GM21825 (cell line): ENCODE measurements at regions not wholly inside any gene's neighbourhood (a gene's known extent, or its start where the extent isn't known, plus 50 kb on each side); places are given as distances from the start of the nearest gene placed in this dataset.

Experiments used
- ATAC-seq: cut with Tn5 transposase; IDR thresholded peaks from one replicate; pipeline ENCODE4 v1.9.1; 2021; ENCODE audit warnings: mild to moderate bottlenecking, moderate library complexity; ENCODE audit not compliant: unreplicated experiment

DNA sequence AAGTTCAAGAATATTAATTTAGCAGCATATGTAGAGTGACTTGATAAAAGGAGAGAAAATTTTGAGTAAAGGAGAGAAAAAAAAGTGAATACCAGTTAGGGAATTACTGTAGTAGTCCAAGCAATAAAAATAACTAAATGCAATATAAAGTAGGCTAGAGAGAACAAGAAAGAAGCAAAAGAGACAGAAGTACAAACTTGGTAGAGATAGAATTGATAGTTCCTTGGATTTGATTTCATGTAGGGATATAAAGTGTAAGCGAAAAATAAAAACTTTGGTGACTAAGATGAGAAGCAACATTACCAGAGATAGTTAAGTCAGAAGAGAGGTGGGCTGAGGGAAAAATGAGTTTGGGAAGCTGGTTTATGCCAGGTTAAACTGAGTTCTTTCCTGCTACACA lies 252.4 kb downstream of the SEC23A start:
- ATAC-seq: no peak

DNA sequence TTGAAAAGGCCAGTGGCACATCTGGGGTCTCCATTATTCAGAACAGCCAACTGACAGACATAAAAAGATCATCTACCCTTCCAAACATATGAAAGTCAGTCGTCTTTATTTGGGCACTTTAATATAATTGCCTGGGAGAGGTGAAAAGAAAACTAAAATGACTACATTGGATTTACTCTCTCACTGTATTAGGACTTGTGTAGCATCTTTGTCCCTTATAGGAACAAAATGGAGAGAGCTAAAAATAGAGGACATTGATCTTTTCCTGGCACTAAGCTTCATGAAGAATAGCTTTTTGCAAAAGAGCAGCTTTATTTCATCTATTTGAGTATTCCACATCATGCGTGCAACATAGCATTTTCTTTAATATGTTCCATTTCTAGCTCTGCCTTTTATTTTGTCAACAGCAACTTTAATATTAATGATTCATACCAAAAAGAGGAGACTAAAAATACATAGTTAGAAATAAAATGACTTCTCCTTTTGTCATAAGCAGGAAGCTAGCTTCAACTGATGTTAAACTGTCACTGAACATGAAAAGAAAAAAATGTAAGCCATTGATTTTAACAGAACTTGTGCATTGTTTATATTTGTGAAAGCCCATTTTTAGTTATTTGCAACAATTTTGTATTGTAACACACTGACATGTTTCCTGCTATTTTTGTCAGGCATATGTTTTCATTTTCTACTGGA lies 254.6 kb downstream of the SEC23A start:
- ATAC-seq: no peak

DNA sequence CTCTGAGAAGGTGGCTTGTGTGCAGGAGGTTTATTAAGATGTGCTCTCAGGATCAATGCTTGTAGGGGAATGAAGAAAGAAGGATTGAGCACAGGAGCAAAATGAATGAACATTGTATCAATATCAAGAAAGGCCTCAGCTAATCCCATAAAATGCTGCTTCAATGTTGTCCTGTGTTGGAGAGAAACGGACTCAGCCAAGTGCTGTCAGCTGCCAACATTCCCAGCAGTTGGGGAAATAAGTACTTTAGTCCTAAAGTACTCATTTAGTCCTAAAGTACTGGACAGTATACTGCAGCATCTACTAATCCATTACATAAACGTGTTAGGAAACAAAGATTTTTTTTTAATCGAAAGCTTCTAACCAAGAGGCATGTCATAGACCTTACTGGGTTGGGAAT lies 255.9 kb downstream of the SEC23A start:
- no peak for ATAC-seq

DNA sequence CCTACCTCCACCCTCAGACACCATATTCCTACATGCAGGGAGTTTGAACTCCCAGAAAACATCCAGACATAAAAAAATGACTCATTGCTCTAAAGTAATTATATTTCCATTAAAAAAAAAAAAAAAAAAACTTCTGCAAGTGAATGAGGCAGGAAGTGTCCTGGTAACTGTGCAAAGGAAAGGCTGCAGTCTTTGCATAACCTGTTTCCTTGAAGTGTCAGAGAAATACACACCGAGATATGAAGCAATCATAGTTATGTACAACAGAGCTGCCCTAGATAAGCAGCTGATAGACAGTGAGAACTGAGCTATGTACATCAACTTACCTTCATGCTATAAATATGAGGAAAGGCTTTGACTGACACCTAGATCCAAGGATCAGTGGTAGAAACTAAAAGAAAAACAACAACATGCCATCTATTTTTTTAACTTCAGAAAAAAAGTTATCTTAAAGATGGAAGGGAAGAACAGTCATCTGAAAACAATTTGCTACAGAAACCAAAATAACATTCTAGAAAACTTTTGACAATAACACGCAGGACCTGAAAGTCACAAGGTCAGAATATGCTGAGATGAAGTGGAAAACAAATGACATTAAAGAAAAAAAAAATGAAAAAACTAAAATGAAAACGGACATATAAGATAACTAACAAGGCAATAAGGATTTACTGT lies 263.2 kb downstream of the SEC23A start:
- ATAC-seq: no peak

DNA sequence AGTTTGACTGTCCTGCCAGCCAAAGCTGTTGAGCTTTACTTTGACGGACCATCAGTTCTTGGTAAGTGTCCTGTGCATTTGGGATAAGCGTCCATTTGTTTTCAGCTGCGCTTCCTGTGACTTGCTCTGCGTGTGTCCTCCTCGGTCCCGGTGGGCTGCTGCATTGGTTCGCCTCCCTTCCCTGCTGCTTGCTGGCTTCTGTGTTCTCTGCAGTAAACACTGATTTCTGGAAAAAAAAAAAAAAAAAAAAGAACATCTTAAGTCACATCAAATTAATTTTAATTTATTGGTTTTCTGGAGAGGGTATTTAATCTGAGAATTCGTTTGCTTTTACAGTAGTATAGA lies 264.1 kb downstream of the SEC23A start:
- no peak for ATAC-seq

DNA sequence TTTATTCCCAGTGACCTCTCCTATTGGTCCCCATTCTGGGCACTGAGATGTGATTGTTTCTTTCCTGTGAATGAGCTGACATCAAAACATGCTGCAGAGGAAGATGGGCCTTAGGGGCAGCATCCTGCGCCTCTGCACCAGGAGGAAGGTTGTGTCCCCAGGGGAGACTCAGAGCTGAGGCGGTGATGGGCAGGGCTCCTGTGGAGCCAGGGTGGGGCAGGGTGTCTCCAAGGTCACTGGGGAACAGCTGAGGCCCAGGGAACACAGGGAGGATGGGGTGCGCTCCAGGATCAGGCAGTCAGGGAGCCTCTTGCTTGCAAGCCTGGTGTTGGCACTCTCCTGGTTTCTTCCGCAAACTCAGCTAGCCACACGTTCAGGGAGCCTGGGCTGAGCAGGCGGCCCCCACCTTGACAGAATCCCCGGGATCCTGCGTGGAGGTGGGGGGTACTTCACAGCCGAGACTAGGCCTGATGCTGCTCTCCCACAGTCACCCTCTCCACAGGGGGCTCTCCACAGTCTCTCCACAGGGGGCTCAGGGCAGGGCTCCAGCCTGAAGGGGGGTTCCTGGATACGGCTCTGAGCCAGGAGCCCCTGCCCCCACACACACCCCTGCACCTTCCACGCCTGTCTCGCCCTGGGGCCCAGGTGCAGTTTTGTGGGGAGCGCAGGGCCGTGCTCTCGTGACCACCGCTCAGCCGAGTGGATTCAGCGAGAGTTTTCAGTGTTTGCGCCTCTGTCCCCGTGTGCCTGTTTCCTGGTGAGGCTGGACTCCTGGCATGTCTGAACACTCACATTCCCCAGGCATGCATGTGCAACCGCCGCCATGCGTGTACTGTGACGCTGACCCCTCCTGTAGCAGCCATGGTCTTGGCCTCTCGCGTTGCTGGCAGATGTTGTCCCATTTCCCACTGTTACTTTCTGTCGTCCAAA lies 264.7 kb downstream of the SEC23A start:
- no peak for ATAC-seq

DNA sequence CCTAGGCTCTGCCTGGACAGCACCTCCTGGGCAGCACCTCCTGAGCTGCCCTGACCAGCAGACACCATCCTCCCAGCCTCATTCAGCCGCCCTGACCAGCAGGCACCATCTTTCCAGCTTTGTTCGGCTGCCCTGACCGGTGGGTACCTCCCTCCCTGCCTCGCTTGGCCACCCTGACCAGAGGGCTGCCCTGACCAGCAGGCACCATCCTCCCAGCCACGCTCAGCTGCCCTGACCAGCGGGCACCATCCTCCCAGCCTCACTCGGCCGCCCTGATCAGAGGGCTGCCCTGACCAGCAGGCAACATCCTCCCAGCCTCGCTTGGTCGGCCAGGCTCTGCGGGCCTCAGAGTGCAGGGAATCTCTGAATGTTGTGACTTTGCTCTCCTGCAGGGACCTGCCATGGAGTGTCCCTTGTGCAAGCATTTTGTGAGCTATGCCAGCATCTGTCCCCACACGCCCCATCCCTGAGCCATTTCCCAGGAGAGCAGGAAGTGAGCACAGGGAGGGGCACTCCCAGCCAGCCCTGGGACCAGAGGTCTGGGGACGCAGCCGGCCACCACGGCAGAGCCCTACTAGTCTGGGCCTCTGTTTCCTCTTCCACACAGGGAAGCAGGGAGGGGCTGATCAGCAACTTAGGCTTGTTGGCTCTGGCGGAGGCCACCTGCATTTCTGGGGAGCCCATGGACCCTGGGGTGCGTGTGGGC lies 265.5 kb downstream of the SEC23A start:
- no peak for ATAC-seq

DNA sequence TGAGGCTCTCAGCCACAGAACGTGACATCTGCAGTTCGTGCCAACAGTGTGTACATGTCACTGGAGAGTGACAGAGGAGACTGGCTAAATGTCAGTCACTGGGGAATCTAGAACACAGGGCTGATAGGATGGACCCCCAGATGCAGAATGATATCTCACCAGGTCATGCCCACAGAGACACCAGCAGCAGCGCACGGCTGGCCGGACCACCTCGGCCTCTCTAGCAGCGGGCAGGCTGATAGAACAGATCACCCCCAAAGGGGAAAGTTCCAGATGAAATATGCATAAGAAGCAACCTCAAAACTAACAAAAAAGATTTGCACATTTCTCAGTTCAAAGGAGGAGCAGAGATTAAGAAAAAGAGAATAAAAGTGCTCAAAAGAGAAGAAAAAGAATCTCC lies 266.5 kb downstream of the SEC23A start:
- no peak for ATAC-seq

DNA sequence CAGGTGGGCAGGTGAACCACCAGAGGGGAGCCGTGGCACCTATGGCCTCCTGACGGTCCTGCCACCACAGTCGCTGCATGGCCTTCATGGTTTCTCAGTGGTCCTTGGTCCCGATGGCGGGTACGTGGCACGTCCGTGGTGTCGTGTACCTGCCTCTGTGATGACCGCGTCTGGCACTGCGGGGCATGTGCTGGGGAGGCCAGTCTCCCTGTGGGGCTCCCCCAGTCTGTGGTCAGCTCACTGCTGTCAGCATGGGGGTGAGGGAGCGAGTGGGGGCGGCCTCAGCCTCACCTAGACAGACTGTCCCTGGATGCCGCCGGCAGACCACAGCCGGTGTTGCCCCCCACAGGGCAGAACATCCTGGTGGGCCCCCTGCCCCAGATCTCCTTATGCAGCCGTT lies 267.2 kb downstream of the SEC23A start:
- no peak for ATAC-seq

DNA sequence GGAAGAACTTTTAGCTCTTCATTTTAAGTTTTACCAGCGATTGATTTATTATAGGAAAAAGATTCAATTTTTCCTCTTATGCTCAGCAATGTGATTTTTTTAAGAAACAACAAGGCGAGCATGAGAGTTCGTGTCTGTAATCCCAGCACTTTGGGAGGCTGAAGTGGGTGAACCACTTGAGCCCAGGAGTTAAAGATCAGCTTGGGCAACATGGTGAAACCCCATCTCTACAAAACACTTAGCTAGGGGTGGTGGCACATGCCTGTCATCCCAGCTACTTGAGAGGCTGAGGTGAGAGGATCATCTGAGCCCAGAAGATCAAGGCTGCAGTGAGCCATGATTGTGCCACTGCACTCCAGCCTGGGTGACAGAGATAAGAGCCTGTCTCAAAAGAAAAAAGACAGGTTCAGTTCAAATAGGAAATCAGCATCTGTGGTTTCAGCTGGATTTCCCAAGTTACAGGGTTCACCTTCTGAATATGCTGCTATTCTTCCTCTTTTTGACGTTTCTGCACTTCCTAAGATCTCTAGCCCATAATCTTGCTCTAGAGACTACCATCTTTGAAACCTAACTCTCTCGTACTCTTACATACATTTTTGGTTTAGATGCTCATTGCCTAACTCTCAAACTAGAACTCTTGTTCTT lies 274.7 kb downstream of the SEC23A start:
- no peak for ATAC-seq

DNA sequence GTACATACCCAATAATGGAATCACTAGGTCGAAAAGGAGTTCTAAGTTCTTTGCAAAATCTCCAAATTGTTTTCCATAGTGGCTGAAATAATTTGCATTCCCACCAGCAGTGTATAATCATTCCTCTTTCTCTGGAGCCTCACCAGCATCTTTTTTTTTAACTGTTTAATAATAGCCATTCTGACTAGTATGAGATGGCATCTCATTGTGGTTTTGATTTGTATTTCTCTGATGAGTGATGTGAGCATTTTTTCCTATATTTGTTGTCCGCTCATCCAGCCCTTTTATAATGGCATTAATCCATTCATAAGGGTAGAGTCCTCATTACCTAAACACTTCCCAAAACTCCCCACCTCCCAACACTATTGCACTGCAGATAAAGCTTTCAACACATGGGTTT lies 278.3 kb downstream of the SEC23A start:
- ATAC-seq: no peak

DNA sequence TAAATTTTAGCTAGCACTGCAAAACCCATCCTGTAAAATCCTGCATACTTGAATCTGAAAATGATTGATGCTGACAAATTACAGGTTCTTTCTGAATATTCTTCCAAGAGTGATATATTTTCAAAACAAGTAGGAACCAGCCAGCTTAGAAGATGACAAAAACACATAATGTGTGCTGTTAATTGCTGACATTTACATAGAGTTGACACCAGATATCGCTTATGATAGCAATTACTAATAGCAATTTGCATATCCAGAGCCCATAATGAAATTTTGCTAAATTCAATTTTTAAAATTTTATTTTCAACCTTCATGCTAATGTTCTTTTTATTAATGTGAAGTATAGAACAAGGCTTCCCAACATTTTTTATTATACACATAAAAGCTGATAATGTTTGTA lies 284.5 kb downstream of the SEC23A start:
- no peak for ATAC-seq

DNA sequence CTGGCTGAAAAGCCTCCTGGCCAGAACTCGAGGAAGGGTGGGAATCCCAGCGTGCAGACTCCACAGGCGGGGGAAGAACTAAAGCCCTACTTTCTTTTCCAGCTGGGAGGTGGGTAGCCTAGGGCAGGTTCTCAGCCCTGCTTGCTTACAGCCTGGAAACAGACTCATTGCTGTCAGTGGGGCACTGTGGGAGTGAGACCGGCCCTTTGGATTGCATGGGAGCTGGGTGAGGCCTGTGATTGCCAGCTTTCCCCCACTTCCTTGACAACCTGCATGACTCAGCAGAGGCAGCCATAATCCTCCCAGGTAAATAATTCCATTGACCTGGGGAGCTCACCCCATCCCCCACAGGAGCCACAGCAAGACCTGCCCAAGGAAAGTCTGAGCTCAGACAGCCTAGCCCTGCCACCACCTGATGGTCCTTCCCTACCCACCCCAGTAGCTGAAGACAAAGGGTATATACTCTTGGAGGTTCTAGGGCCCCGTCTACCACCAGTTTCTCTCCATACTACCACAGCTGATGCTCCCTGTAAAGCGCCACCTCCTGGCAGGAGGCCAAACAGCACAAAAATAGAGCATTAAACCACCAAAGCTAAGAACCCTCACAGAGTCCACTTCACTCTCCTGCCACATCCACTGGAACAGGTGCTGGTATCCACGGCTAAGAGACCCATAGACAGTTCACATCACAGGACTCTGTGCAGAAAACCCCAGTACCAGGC lies 294.1 kb downstream of the SEC23A start:
- no peak for ATAC-seq

DNA sequence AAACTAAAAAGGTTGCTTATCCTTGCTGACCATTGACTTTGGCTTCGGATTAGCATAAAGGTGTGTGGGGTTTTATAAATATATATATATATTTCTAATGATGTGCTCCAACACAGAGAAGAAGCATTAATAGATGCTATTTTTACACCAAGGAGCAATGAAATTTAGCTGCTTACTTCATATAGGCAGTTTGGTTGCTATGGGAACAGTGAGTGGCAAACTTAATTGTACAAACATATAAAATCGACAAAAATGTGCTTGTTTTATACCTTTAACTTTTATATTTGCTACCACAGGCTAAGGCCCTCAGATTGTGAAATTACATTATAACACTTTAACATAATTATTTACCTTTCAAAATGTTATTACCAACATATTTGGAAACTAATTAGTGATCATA lies 303.4 kb downstream of the SEC23A start:
- no peak for ATAC-seq

DNA sequence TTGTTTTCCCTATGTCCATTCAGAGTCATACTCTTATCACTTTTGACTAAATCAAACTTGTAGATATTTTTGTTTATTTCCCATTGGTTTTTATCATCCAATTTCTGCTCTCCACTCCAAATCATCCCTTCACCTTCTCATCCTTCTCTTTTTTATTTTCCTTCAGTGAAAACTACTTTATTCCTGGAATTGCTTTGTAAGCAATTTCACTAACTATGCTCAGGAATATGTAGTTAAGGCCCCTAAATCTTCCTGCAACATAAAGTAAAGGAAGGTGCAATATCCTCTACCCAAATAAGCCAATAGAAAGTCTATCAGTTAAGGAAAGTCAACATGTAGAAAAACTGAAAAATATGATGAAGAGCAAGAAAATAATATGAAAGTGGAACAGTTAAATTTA lies 308.4 kb downstream of the SEC23A start:
- ATAC-seq: no peak

DNA sequence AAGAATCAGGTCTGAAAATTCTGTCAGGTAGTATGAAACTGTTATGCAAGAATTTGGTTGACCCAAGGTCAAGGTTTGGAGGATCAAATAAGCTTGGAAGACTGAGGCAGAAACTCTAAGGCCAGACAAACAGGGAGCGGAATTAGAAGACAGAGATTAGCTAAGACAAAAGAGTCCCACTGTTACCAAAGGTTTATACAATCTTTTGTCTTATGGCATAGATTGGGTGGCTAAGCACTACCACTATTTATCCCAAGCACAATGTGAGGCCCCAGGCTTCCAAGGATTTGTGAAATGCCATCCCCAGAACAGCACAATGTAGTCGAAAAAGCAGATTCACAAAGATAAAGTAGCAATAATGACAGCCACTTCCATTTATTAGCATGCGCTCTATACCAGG lies 311.2 kb downstream of the SEC23A start:
- ATAC-seq: no peak

DNA sequence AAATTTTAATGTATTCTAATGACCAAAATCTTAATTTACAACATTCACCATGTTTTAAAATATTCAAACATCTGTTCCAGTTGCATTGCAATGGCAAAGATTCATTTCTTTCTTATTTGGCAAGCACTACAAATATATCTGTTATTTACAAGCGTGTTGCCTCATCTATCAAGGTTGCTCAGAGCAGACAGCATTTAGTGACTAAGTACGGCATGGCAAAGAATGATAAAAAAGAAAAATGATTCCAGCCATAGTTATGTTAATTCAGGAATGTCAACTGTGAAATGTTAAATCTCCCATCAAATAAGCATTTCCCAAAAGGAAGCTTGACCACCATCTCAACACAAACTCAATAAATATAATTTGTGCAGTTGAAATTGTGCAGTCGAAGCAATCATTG lies 312.1 kb downstream of the SEC23A start:
- no peak for ATAC-seq

DNA sequence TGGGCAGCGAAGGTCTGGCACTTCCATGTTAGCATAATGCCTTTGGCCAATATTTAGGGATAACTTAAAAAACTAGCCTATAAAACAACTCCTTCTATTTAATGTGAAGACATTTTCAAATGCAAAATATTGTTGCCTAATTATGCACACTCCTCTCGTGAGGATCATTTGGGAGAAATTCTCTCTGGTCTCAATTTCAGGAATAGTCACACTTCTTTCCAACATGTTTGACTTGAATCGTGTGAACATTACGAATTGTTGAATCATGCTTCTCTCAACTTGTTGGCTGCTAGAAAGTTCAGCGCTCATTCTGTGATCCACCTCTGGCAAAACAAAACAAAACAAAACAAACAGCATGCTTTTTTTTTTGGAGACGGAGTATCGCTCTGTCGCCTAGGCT lies 313.2 kb downstream of the SEC23A start:
- ATAC-seq: no peak

DNA sequence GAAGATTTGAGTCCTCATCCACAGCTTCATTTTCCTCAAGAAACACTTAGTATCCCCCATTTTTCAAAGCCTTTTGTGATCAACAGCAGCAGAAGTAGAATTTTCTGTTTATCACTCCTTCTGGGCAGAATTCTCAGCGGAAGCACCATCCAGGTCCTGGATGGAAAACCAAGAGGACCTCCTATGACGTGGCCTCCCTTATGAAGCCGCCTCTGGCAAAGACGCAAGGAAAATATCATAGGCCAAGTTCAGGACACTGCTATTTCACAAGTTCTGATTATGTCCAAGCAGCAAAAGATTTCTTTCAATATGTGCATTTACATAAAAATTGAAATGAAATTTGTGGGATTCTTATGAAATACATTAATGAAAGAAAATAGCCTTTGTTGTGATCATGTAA lies 315.0 kb downstream of the SEC23A start:
- ATAC-seq: no peak

DNA sequence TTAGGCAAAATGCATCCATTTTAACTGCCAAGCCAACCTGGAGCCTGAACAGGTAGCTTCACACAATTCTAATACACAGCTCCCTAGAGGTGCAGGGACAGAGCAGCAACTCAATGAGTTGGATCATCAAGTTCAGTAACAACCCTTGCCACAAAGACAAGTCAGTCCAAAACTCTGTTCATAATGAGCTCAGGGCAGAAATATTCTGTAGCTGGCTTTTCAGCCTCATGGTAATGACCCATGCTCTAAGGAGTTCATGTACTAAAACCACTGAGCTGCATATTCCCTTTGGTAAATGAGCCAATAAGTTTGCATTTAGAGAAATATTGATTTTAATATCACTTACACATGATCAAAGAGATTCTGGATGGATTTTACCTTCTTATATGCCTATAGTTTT lies 316.1 kb downstream of the SEC23A start:
- ATAC-seq: no peak
